ENCODE measurements at regions not wholly inside any gene's neighbourhood (a gene's known extent, or its start where the extent isn't known, plus 50 kb on each side); places are given as distances from the start of the nearest gene placed in this dataset.
A peak's percentile ranks its signal among the peaks of the same experiment; 100 is the strongest.

- no peak for ATAC-seq
Observed at GRCh38 chr11:105227363-105227762, 87.8 kb upstream of the CARD18 start.

- ATAC-seq, result no peak
Observed at GRCh38 chr11:105226766-105227165, 87.2 kb upstream of the CARD18 start.

- ATAC-seq, result no peak
Observed at GRCh38 chr11:105226091-105226490, 86.5 kb upstream of the CARD18 start.

GRCh38 chr11:105224482-105225253 lies 85.1 kb upstream of the CARD18 start:
- no peak for ATAC-seq

GRCh38 chr11:105220121-105220520 lies 80.6 kb upstream of the CARD18 start:
- no peak for ATAC-seq

- ATAC-seq, result no peak
Observed at GRCh38 chr11:105219670-105220069, 80.1 kb upstream of the CARD18 start.

- ATAC-seq, result no peak
Observed at GRCh38 chr11:105219269-105219668, 79.7 kb upstream of the CARD18 start.

- ATAC-seq, result no peak
Observed at GRCh38 chr11:105215528-105215927, 76.0 kb upstream of the CARD18 start.

- ATAC-seq, result no peak
Observed at GRCh38 chr11:105211806-105212554, 72.4 kb upstream of the CARD18 start.

- ATAC-seq, result no peak
Observed at GRCh38 chr11:105208019-105208418, 68.5 kb upstream of the CARD18 start.

GRCh38 chr11:105206633-105207032 lies 67.1 kb upstream of the CARD18 start:
- ATAC-seq, result no peak

- no peak for ATAC-seq
Observed at GRCh38 chr11:105204636-105205035, 65.1 kb upstream of the CARD18 start.

- ATAC-seq, result no peak
Observed at GRCh38 chr11:105203569-105204240, 64.1 kb upstream of the CARD18 start.

- peak; percentile 87 to 89 for ATAC-seq
Observed at GRCh38 chr11:105202844-105203548, 63.4 kb upstream of the CARD18 start.

GRCh38 chr11:105202422-105202821 lies 62.9 kb upstream of the CARD18 start:
- peak; percentile 33 to 51 for ATAC-seq

GRCh38 chr11:105201166-105201565 lies 61.6 kb upstream of the CARD18 start:
- ATAC-seq, result no peak

- no peak for ATAC-seq
Observed at GRCh38 chr11:105197071-105197815, 57.7 kb upstream of the CARD18 start.

- no peak for ATAC-seq
Observed at GRCh38 chr11:105193260-105193659, 53.7 kb upstream of the CARD18 start.

- no peak for ATAC-seq
Observed at GRCh38 chr11:105192115-105192514, 52.5 kb upstream of the CARD18 start.

- no peak for ATAC-seq
Observed at GRCh38 chr11:105189581-105189980, 50.0 kb upstream of the CARD18 start.
